GM12891 (cell line): ENCODE measurements at regions not wholly inside any gene's neighbourhood (a gene's known extent, or its start where the extent isn't known, plus 50 kb on each side); places are given as distances from the start of the nearest gene placed in this dataset.

Source experiments
- DNase-seq: peaks from one replicate; pipeline ENCODE4 v3.0.0; 2011; ENCODE audit warnings: low spot score; ENCODE audit not compliant: insufficient read length
- FAIRE-seq: peaks from 2 replicates; lab custom pipeline; 2011; peaks lifted over from hg19 to GRCh38; lab: Jason Lieb, UNC
- PAX5 ChIP-seq: IDR thresholded peaks from 2 replicates; pipeline ENCODE4 v1.6.1; 2011; ENCODE audit warnings: low read length, moderate library complexity, mild to moderate bottlenecking; ENCODE audit not compliant: insufficient read depth, severe bottlenecking
- POLR2A ChIP-seq: IDR thresholded peaks from 2 replicates; pipeline ENCODE4 v1.6.1; 2011; ENCODE audit warnings: low read depth, low read length, control low read depth
- POLR2AphosphoS5 ChIP-seq: IDR thresholded peaks from 2 replicates; pipeline ENCODE4 v1.6.1; 2011; ENCODE audit warnings: low read depth, low read length, control low read depth
- POU2F2 ChIP-seq: IDR thresholded peaks from 2 replicates; pipeline ENCODE4 v1.6.1; 2011; ENCODE audit warnings: low read depth, mild to moderate bottlenecking, control low read depth, low read length, moderate library complexity
- SPI1 ChIP-seq: IDR thresholded peaks from 2 replicates; pipeline ENCODE4 v1.6.1; 2011; ENCODE audit warnings: low read depth, low read length, control low read depth
- TAF1 ChIP-seq: IDR thresholded peaks from 2 replicates; pipeline ENCODE4 v1.6.1; 2011; ENCODE audit warnings: low read depth, low read length, control low read depth

DNA sequence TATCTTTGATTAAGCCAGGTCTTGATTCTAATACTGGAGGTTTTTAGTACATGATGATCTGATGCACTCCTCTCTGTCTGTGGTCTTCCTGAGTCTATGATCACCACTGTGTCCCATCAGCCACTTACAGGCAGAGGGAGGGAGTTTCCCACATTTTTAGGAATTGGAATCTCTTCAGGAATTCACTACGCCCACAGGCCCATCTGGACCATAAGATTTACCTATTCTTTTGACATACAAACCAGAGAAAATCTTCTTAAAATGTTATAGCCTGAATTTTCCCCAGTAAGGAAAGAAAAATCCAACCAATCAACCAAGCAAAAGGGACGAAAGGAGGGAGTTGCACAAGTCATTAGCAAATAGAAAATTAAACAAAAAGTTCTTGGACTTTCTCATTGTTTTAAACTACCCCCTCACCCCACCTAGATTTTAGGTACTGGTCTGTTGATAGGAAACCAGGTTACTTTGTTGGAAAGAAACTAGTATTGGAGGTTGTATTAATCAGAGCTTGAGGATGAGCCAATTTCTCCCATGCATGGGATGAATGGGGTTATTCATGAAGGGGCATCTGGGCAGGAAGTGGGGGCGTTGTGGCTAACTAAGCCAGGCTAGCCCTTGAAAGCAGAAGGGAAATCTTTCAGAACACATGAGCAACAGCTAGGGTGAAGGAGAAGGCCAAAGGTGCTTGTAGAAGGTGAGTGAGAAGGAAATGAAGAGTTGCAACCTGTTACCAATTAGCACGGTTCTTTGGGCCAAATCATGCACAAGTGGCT, 328.2 kb upstream of the MEX3C start:
- DNase-seq (no peak), FAIRE-seq (no peak)
- TF ChIP-seq TAF1: no peak

DNA sequence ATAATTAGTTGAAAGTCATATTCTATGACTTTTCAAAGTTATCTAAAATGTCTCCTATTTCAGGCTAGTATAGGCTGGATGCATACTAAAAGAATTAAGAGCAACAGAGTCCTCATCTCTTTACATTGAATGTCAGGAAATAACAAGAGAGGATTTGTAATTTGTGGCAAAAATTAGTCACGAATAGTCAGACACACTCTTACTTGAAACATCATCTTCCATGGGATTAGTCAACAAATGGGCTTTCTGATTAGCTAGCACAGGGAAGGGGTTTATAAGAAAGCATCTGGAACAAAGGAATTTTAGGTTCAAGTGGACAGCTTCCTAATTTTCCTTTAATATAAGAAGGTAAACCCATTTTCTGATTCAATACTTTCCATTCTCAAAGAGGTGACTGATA, 330.3 kb upstream of the MEX3C start:
- TF ChIP-seq PAX5: no peak
- FAIRE-seq: no peak
- no peak for DNase-seq

DNA sequence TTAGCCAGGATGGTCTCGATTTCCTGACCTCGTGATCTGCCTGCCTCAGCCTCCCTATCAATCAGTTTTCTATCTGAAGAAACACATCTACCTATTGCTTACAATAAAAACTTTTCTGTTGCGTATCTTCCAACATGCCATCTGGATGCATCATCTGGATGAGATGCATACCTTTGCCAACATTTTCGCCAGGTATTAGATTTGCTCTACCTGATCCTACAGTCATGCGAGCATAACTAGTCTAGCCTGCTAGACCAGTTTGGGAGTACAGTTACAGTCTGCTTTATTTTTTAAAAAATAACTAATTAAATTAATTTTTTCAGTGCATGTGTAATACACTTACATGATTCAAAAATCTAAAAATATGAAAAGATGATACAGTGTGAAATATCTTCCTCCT, 334.0 kb upstream of the MEX3C start:
- DNase-seq (no peak), FAIRE-seq (no peak)
- TF ChIP-seq POU2F2: no peak
- no peak for TF ChIP-seq TAF1
- TF ChIP-seq POLR2AphosphoS5: no peak
- TF ChIP-seq SPI1: no peak
- no peak for TF ChIP-seq POLR2A
- TF ChIP-seq PAX5: no peak

DNA sequence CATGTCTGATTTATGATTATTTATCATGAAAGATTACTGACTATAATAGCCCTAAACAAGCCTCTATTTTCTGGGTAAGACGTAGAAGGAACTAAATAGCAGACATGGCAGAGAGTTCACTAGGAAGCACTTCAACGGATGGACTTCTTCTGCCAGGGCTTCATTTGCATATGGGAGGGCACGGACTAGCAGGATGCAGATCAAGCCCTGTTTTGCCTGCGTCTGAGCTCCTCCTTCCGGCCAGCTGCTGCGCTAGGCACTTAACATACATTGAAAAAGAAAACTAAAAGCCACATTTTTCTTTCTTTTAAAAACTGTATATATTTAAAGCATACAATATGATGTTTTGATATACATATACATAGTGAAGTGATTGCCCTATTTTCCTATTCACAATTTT, 340.0 kb upstream of the MEX3C start:
- DNase-seq (no peak), FAIRE-seq (no peak)
- TF ChIP-seq POU2F2: peak; percentile 52; the same call in 1 of the 2 replicates
- no peak for TF ChIP-seq PAX5

DNA sequence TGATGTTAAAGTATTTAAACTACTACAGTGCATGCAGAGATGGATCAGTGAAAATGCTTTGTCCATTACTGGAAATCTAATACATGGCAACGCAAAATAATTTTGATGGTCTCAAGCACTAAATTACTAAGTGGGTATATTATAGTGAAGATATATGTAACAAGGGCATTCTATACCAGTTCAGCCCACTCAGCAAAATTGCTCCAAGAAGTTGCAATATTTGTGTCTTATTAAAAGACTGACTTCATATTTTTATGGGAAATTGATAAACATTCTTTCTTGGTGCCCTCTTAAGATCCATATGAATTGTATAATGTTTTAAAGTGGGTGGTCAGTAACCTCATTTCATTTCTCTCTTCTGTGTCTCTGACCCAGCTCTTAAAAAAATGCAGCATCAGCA, 343.1 kb upstream of the MEX3C start:
- no peak for FAIRE-seq

GRCh38 chr18:51541230-51541629, 343.7 kb upstream of the MEX3C start:
- no peak for FAIRE-seq
- DNase-seq: no peak
- TF ChIP-seq POLR2AphosphoS5 (no peak), POLR2A (no peak), TAF1 (no peak), POU2F2 (no peak), PAX5 (no peak), SPI1 (no peak)

More for the DNA sequence above, 343.1 kb upstream of the MEX3C start:
- TF ChIP-seq PAX5 (no peak), SPI1 (no peak), POLR2A (no peak), POLR2AphosphoS5 (no peak), POU2F2 (no peak), TAF1 (no peak)
- no peak for DNase-seq

- no peak for DNase-seq
- FAIRE-seq: no peak
- no peak for TF ChIP-seq PAX5
- TF ChIP-seq TAF1: no peak
- no peak for TF ChIP-seq SPI1
- TF ChIP-seq POLR2A: no peak
- TF ChIP-seq POLR2AphosphoS5: no peak
- TF ChIP-seq POU2F2: no peak
Observed at GRCh38 chr18:51543658-51544155, 346.2 kb upstream of the MEX3C start.

DNA sequence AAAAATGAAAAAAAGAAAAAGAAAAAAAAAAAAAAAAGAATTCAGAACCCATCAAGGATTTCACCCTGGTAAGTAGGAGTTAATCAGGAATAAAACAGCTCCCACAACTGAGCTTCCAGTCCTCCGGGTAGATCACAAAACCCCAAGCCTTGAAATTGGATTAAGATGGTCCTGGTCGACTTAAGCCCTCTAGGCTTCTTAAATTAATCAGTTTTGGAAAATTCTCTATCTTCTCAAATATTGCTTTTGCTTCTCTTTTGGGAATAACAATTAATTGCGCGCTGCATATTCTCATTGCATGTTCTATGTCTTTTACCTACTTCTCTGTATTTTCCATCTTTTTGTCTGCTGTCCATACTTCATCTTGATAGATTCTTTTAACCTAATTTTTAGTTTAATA, 348.0 kb upstream of the MEX3C start:
- no peak for TF ChIP-seq PAX5
- no peak for TF ChIP-seq POU2F2
- no peak for TF ChIP-seq SPI1
- TF ChIP-seq POLR2A: no peak
- TF ChIP-seq POLR2AphosphoS5: no peak
- TF ChIP-seq TAF1: no peak
- DNase-seq (no peak), FAIRE-seq (no peak)

- no peak for TF ChIP-seq POLR2AphosphoS5
- TF ChIP-seq PAX5: no peak
- no peak for TF ChIP-seq POLR2A
- TF ChIP-seq TAF1: no peak
- no peak for TF ChIP-seq POU2F2
- TF ChIP-seq SPI1: no peak
- DNase-seq (no peak), FAIRE-seq (no peak)
Observed at GRCh38 chr18:51559198-51559901, 361.9 kb upstream of the MEX3C start.

DNA sequence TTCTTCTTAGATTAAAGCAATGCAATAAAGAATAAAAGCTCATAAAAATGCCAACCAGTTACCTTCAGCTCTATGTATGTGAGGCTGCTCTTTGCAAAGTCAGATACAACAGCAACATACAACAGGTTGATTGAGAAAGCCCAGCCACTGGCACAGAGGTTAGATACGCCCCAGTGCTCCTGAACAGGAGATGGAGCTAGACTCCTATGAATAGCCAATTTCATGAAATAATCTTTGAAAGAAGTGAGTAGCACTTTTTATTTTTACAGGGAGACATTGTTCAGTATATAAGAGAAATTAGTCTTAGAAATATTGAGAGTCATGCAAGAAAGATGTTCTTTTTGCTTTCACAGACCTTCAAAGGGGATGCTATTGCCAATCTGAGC, 362.4 kb upstream of the MEX3C start:
- DNase-seq: no peak
- FAIRE-seq: no peak
- TF ChIP-seq PAX5 (no peak), POU2F2 (no peak), POLR2A (no peak), POLR2AphosphoS5 (no peak), SPI1 (no peak), TAF1 (no peak)
